HG02840 (cell line): ENCODE measurements at regions not wholly inside any gene's neighbourhood (a gene's known extent, or its start where the extent isn't known, plus 50 kb on each side); places are given as distances from the start of the nearest gene placed in this dataset.

Experiments
- ATAC-seq: cut with Tn5 transposase; IDR thresholded peaks from one replicate; pipeline ENCODE4 v1.9.1; 2021; ENCODE audit warnings: mild to moderate bottlenecking, moderate library complexity, moderate number of reproducible peaks; ENCODE audit not compliant: unreplicated experiment, low FRiP score

DNA sequence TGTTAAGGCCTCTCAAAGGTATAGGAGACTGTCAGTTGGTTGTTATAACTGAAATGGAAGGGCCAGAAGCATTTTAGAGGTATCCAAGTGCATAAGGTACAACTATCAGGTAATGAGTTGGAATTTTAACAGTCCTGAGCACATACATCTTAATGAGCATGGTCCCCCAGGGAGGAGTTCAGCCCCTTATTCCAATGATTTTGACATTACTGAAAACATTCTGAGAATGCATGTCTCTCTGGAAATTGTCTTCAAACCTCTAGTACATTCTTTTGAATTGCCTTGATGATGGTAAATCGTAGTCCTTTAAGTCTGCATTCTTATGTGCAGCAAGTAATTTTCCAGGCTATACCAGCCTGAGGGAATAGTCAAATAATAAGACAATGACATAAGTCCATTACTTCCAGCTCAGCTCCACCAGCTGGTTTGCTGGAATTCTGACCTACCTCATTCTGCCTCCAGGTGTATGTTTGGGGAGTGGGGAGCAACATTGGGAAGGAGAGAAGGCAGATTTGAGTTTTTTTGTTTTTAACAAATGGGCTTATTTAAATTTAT lies 239.2 kb downstream of the MSRB3 start:
- ATAC-seq = no peak

DNA sequence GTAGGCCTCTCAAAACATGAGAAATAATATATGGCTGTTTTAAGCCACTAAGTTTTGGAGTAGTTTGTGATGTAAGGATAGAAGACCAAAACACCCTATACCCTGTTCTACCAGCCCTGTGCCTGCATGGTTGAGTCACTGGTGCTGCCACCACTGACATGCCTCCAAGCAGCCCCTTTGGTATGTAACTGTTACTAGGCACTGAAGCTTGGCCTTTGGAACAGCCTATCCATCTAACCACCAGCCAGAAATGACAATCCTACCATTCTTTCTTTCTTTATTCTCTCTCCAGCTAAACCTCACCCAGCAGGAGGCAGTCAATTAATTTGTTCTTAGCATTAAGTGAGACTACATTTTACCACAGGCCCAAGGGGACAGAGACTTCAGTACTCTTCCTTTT lies 240.3 kb downstream of the MSRB3 start:
- no peak for ATAC-seq

DNA sequence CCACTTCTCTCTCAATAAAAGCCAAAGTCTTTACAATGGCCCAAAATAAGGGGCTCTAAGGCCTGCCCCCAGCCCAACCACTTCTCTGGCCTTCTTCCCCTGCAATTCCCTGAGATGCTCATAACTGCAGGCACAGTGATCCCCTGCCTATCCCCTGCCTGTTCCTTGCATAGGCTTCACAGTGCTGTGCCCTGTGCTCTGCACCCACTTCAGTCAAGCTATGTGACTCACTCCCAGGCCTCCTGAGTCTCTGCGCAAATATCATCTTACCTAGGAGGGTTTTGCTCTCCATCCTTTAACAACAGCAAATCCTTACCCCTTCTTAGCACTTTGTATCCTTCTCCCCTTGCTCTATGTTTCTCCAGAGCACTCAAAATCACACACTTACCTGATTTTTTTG lies 242.2 kb downstream of the MSRB3 start:
- ATAC-seq = no peak

DNA sequence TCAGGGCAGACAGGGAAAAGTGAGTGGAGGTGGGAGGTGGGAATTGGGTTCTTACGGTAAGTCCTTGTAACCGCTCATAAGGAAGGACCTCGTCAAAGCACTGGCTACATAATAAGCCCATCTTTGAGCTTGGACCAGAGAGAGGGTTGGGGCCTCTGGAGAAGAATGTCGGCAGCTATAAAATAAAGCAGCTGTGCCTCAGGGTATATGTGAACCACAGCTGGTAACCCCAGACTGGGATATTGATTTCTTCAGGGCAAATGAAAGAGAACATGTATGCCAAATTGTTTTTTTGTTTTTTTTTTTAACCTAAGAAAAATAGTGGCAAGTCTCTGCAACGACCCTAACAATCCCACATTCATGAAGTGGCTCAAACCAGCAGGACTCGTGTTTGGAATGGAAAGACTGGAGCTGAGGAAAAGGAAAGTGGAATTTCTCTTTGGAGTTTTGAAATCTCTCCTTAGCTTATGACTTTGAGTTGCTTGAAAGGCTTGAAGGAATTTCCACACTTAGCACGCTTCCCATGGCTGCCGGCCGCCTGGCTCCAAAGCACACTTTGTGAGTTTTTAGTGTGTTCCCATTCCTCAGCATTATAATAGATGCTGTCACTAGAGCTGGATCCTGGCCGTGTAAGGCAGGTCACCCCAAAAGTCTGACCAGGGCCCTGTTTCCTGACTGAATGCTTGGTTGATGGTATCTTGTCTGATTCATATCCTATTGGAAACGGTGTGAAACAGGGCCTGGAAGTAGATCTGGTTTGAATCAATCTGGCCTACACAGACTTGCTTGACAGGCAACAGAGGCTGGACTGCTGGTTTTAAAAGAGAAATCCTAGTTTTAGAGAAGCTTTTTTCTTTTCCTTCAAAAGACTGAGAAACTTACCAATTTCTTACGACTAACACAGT lies 244.7 kb downstream of the MSRB3 start:
- no peak for ATAC-seq

DNA sequence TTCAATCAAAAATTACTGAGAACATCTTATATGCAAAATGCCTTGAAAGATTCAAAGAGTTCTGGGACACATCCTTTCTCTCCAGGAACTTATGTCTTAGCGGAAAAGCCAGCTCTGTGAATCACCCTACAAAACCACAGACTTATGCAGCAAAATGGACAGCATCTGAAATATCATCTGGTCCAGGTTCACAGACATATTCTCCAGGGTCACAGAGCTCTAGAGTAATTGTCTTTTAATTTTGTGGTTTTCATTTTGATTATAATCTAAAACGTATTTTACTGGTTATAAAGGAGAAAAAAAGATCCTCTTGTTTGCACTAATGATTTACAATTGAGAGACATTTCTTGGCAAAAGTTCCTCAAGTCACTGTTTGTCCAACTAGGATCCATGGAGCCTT lies 246.2 kb downstream of the MSRB3 start:
- ATAC-seq = no peak

DNA sequence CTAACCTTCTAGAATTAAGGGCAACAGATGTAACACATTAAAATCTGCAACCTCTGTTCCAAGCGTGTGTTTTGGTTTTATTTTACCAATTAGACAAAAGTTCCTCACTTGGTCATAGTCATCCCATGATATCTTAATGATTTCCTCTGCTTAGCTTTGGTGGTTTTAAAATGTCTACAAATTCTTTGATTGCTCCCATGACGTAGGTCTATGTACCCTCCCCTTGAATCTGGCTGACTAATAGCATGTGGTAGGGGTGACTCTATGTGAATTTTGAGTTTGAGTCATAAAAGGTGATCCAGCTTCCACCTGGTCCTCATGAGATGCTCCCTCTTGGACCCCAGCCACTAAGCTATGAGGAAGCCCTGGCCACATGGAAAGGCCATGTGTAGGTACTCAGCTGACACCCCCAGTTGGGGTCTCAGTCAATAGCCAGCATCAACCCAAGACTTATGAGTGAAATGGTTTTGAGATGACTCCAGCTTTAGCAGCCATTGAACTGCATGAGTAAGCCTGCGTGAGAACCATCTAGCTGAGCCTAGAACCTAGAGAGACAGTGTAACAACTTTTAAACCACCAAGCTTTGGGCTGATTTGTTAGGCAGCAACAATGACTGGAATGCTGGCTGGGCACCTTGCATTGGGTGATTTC lies 247.1 kb downstream of the MSRB3 start:
- no peak for ATAC-seq

DNA sequence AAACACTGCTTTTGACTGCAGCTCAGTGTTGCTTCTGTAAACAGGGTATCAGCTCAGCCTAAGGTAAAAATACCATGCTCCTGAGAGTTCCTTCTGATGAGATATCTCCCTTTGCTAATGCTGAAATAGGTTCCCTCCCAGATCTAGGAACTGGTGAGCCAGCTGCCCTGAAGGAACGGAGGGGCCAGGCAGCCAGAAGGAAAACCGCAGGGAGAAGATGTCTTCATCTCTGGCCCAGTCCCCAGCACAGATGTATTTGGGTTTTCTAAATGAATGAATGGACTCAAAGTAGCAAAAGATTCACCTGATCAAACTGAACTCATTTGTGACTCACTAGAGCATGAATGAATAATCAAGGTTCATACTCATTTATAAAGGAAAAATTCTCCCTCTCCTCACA lies 247.8 kb downstream of the MSRB3 start:
- ATAC-seq = no peak

DNA sequence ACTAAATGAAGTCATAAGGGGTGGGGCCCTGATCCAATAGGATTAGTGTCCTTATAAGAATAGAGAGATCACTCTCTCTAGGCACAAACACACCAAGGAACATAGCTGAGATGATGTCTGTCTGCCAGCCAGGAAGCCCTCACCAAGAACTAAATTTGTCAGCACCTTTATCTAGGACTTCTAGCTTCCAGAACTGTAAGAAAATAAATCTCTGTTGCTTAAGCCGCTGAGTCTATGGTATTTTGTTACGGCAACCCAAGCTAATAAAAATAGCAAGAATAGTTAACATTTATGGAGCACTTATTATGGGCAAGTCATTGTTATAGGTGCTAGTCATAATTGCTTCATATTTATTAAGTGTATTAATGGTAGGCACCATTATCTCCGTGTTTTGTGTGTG lies 249.6 kb downstream of the MSRB3 start:
- no peak for ATAC-seq

DNA sequence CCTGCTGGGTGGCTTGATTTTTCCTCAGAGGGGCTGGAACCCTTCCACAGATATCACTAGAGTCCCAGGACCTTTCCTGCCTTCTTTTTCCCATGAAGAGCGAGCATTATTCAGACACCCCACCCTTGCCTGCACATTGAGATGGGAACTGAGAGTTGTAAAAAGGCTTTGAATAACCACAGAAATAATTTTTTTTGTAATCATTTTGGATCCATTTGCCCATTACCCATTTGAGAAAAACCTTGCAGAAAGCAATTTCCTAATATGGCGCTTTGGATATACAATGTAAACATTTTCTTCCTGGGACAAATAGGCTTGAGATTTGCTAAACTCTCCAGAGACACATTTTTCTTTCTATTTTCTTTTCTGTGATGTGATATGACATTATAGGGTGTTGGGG lies 250.6 kb downstream of the MSRB3 start:
- ATAC-seq = no peak

DNA sequence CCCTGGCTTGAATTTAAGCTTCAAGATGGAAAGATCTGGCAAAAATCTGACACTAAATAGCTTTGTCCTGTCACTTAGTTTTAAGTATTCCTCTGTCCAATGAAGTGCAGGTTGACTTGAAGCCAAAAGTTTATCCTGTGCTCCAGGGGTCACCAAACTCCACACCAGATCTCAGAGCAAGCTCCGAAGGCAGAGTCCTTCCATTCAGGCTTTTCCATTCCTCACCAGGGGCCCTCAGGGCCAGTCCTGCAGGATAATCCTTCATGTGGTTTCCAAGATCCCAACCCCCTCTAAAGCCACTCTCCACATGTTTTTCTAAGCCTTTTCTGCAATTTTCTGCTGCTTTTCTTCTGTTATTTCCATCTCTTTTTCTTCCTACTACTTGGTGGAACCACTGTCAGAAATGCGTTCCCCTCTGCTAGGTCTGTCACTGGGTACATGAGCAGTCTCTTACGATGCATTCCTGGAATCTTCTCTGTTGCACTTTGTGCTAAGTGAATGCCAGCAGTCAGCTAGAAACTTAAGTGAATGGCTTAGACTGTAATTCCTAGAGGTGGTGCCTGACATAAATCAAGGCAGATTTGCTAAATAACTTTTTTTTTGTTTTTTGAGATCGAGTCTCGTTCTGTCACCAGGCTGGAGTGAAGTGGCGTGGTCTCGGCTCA lies 251.4 kb downstream of the MSRB3 start:
- no peak for ATAC-seq

DNA sequence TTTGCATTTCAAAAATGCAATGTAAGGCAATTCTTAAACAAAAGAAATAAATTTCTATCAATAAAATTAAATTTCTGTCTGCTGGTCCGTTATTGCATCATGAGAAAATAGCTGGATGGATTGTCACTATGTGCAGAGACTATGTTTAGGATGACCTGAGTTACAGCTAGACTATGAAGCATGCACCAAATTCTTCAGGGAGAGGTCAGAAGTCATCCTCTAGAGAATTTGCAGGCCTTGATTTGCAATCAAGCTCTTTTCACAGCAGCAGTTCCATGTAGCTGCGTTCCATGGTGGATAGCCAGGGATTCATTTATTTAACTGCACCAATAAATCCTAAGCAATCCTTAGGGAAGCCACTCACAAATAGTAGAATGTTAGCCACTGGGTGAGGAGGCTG lies 253.7 kb downstream of the MSRB3 start:
- no peak for ATAC-seq

DNA sequence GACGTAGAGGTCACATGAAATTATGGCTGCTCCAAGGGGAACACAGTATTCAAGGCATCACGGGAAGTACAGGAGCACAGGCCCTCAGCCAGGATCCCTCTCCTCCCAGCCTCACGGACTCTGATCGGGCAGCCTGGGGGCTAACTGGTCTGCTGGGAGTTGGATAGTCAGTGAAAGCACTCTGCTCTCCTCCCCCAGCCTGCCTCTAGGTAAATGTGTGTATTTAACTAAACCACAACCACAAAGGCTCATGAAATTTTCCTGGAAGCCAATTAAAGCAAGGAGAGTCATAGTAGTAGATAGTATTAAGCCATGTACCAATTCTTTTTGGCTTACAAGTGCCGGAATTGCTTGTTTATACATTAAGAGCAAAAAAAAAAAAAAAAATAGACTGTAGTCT lies 254.3 kb downstream of the MSRB3 start:
- ATAC-seq = no peak

DNA sequence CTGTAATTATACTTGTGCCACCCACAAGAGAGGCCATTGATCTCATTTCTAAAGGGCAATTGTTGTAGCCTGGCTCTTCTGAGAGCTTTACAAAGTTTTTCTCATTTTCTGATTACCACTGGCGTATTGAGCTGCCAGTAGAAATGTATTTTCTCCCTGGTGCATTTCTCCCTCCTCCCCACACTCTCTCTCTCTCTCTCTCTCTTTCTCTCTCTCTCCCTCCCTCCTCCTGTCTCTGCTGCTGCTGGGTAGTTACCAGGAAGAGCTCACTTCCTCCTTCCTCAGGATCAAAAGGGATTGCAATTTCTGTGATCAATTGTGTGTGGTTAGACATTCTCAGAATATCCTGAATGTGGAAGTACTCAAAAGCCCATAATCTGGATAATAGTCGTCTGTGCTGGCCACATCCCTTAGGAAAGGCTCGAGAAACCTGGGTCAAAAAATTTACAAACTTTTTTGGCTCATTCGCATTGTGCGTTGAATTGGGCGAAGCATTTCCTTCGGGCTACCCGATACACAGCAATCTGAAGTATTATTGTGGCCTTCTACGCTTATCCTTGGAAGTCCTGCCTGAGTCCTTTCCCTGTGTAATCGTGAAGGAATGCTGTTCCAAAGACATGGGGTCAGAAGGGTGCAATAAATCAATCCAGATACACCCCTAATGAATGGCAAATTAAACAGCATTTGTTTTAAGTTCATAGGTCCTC lies 254.8 kb downstream of the MSRB3 start:
- no peak for ATAC-seq

DNA sequence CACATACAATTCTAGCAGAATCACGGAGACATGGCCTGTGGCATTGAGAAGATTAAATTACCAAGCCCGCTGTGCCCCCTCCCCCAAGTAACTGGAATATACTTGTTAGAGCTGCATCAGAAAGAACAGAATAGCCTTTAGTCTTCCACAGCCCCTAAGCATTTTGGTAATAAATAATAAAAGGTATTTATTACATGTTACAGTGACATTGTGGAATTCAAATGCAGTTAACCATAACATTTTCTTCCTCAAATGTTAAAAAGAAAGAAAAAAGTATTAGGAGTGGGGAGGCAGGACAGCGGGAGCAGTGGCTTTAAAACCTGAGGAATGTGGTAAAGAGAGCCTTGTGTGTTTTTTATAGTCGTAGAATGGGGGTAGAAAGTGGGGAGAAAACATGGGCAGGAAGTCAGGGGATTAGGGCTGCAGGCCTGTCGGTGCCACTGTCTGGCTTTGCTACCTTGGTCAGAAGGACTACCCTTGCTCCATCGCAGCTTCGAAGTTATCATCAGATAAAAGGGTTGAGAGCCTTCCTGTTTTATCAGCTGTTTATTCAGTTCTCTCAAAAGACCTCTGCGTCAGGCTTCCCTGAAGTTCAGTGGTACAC lies 255.9 kb downstream of the MSRB3 start:
- no peak for ATAC-seq

DNA sequence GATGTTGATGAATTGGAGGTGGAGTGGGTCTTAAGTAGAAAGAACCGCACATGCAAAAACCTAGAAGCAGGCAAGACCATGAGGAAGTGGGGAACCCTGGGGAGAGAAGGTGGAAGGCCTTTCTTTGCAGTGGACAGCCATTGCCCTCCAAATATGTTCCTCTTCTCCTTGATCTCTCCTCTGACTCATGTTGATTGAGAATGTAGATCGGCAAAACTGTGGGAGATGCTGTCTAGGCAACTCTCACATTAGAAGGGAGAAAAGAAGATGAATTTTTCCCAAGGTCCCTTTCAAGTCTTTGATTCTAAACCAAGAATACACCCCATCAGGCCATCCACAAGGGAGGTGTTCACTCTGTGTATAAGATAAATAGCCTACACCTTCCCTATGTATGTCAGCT lies 257.5 kb downstream of the MSRB3 start:
- ATAC-seq = no peak

DNA sequence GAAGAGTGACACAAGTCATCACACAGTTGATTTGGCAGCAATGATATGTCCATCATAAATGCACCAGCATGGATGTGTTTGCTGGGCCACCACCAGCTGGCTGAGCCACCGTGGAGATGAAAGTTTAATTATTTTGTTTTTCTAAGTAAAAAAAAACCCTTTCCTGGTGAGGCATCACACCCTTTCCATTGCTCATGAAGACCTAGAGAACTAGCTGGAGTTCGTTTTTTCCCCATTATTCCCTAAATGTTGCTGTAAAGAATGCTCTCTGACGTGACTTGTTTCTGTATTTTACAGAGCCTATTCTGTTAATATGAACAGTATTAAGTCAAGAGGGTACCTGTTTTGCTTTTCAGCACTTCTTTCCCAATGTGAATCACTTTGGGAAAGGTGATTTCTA lies 257.9 kb downstream of the MSRB3 start:
- no peak for ATAC-seq

DNA sequence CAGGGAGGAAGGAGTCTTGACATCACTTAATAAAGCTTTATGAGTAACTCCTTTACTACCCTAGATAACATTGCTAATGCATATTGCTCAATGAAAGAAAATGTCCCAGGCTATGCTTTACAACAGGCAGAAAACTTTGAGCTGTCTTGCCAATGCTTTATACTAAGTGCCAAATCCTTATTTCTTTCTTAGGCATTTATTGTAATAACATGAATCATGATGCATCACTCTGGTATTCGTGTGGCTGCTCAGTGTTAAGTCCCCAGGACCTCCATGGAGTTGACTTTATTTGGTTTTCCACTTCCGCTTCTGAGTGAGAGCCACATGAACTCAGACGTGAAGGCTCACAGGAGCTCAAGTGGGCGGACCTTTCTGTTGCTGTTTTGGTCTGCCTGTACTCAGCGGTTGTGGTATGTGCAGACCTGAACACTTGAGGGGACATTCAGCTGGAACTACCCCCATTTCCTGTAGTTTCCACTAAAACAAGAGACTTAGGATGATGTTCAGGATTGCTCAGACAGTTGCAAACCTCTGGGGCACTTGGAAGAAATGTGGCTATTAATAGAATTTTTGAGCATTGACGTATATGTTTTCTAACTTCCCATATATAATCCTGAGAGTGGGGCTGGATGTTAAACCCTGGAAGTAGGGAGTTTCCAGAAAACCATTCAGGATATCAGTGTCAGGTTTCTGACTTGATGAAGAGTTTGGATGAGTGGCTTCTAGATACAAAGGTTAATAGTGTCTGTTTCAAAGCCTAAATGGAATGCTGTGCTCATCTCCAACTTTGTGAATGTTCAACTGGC lies 258.6 kb downstream of the MSRB3 start:
- ATAC-seq = no peak

DNA sequence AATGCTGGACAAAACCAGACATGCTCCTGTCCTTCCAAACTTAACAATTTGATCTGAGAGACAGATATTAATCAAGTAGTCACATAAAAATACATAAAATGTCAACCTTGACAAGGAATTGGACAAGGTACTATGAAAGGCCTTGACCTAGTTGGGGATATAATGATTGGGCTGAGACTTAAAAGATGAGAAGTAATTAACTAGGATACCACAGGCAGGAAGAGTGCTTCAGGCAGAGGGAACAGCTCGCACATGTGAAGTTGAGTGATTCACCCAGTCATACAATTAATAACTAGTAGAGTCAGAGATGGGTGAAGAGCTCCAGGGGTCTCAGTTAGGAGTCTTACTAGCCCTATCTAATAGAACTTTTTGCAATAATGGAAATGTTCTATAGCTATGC lies 259.5 kb downstream of the MSRB3 start:
- ATAC-seq = no peak

DNA sequence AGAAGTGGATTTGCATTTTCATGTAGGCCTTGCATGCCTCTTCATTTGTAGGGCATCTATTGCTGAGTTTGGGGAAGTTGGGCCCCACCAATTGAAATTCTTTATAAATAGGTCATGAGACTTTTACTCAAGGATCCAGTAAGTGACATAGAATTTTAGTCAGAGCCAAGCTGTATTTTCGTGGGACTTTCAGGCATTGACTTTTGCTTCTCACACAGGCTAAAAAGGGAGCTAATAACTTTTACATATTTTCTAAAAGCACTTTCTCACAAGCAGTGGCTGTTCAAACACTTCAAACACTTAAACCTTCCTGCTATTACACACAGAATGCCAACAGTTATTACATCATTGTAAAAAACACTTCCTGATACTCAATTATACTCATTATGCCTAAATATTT lies 260.5 kb downstream of the MSRB3 start:
- ATAC-seq = no peak
